Inferior parietal cortex (tissue), 1 donor: ENCODE measurements at regions not wholly inside any gene's neighbourhood (a gene's known extent, or its start where the extent isn't known, plus 50 kb on each side); places are given as distances from the start of the nearest gene placed in this dataset.

Experiments
- DNase-seq: peaks from one replicate; pipeline ENCODE4 v3.0.0-alpha.2; 2016; ENCODE audit errors: extremely low spot score

DNA sequence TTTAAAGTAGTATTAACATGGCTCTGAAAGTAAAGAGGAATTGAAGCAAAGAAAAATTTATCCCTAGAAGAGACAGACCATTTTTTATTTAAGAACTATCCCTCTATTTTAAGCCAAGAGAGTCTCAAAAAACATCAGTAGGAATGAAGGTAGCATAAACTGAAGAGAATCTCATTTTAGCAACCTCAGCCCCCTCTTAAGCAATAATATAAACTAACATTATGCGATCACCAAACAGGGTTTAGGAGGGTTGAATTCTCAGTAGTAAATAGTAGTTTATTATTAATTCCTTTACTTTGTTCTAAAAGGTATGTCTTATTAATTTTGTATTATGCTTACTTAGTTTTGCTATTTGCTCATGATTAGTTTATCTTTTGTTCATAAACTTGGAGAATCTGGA lies 287.4 kb downstream of the CDK5RAP2 start:
- DNase-seq = no peak

- DNase-seq = no peak
Observed at GRCh38 chr9:120291050-120291449, 288.9 kb downstream of the CDK5RAP2 start.

- peak; percentile 28 for DNase-seq
Observed at GRCh38 chr9:120289990-120290975, 289.7 kb downstream of the CDK5RAP2 start.

GRCh38 chr9:120289098-120289497 lies 290.9 kb downstream of the CDK5RAP2 start:
- DNase-seq = no peak

GRCh38 chr9:120286530-120286929 lies 293.4 kb downstream of the CDK5RAP2 start:
- DNase-seq = no peak

- no peak for DNase-seq
Observed at GRCh38 chr9:120284821-120285220, 295.1 kb downstream of the CDK5RAP2 start.

GRCh38 chr9:120281665-120282064 lies 298.3 kb downstream of the CDK5RAP2 start:
- no peak for DNase-seq

DNA sequence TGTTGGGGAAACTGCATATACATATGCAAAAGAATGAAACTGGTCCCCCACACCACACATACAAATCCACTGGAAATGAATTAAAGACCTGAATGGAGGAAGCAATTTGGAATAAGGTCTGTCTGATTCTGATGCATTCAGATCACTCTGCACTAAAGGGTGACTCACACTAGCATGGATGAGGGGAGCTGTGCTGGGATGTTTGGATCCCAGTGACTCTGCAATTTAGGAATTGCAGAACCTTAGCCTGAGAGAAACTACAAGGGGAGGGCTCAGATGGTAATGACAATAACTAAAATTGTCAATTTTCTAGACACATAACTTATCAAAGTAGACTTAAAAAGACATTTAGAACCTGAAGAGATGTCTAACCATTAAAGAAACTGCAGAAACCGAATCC lies 312.0 kb downstream of the CDK5RAP2 start:
- no peak for DNase-seq

- DNase-seq = no peak
Observed at GRCh38 chr9:120265791-120266190, 314.2 kb downstream of the CDK5RAP2 start.

- DNase-seq = no peak
Observed at GRCh38 chr9:120264528-120264927, 315.4 kb downstream of the CDK5RAP2 start.

DNA sequence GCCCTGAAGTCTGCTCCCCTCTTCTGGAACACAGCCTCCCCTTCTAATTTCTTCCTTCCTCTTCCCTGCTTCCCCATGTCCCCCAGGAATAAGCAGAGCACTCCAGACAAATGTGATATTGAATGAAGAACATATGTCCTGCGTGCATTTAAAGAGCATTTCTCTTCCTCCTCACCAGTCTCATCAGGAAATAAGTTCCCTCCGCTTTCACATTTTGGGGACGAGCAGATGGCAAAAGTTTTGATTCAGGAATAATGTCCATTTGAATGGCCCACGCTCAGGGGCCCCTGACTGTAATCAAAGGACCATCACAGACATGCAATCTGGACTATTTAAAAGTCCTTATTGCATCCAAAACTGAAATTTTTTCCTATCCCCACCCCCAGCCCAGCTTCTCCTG lies 316.1 kb downstream of the CDK5RAP2 start:
- DNase-seq = no peak

DNA sequence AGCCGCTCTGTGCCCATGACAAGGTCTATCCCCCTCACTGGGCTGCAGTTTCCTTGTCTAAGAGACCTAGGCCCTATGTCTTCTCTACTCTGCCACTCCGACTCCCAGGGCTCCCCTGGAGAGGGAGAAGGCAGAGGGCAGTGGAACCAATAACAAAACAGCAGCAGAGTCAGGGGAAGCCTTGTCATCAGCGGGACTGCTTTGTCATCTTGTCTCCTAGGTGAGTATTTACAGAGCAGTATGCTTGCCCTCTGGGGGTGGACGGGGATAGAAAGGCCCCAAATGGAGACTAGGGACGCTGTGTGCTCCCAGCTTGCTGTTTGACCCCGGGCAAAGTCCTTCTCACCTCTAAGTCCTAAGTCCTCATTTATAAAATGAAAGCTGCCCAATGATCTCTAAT lies 318.5 kb downstream of the CDK5RAP2 start:
- no peak for DNase-seq

DNA sequence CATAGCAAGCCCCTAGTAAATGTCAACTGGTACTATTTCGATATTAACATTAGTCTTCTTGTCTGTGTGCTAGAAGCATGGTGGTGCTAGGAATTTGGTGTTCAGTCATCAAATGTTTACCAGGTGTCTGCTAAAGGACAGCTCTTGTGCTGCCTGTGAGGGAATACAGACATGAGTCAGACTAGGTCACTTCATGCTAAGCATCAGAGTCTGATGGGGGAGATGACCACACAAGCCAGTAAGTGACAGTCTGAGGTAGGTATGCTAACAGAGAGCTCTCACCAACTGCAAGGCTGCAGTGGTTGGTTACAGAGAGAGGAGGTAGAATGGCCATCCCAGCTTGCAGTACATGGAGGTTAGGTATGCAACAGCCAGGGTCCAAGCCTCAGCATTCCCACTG lies 320.9 kb downstream of the CDK5RAP2 start:
- DNase-seq = no peak

GRCh38 chr9:120258096-120258495 lies 321.9 kb downstream of the CDK5RAP2 start:
- no peak for DNase-seq

DNA sequence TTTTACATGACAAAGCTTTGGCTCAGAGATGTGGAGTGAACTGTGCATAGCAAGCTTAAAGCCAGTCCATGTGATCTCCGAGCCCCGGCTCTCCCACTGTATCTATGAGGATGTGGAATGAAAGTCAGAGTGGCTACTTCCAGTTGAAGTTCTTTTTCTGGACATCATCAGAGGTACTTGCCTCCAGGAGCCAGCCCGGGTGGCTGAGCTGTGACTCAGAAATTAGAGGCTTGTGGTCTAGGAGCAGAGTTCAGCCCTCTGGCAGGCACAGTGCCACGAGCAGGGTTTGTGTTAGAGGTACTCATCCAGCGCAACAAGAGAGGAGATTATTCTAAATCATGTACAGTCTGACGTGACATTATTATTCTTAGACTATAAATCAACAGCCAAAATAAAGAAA lies 322.5 kb downstream of the CDK5RAP2 start:
- DNase-seq = no peak

- no peak for DNase-seq
Observed at GRCh38 chr9:120256146-120256545, 323.8 kb downstream of the CDK5RAP2 start.

DNA sequence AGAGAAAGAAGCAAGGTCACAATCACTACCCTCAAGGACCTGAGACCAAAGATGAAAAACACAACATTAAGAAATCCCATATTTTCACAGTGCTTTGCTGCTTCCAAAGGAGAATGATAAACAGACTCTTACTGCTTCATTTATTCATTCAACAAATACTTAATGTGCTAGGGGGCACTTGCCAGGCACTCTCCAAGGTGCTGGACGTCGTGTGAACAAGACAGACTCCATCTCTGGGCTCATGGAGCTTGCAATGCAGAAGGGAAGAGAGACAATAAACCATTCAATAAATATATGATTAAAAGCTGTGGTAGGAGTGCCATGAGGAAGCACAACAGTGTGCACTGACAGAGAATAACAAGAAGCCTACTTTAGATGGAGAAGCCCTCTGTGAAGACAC lies 327.7 kb downstream of the CDK5RAP2 start:
- no peak for DNase-seq

DNA sequence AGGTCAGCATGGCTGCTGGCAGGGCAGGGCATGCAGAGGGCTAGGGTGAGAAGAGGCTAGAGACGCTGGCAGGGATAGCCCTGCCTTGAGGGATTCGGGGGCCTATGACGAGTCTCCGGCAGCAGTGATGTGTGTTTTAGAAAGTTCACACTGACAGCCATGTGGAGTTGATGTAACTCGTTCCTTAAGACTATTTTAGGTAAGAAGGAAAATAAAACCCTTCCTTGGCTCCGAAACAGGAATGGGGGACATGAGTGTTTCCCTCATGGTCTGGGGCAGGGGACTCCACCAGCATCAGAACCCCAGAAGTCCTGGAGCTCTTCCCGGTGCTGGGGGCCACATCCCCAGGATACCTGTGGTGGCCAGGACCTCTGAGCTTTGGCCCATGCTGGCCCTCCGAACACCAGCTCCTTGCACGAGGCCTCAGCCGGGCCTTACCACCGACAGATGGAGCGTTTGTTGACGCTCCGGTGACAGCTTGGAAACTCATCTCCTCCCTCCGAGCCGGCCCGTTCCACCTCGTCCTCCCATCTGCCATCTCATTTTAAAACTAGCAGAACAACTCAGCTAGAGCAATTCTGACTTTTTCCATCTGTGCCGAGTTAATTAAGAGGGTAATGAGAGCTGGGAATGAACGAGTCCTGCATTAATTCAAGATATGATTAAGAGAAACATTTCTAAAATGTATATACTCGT lies 337.7 kb downstream of the CDK5RAP2 start:
- no peak for DNase-seq

DNA sequence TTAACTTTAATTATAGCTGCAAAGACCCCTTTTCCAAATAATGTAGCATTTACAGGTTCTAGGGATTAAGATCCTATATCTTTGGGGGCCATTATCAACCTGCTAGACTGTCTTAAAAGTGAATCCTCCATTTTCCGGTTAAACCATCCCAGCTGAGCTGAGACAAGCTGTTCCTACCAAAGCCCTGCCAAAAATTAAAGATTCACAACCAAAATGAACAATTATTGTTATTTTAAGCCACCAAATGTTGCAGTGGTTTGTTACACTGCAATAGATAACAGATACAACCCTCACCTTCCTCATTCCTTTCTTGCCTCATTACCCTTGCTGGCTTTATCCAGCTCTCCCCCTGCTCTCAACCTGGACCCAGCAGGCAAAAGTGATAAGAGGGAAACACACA lies 343.4 kb downstream of the CDK5RAP2 start:
- DNase-seq = no peak

- DNase-seq = no peak
Observed at GRCh38 chr9:120235081-120235480, 344.9 kb downstream of the CDK5RAP2 start.

DNA sequence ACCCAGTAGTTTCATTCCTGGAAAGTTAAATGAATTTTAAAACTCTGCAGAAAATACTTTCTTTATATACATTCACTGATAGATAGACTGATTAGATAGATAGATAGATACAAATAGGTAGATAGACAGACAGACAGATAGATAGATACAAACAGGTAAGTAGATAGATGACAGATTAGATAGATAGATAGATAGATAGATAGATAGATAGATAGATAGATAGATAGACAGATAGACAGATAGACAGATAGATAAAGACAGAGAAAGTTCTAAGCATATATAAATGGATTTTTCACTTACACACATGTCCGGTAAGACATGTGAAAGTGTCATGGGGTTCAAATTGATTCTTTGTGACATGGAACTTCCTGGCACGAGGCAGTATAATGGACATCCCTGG lies 349.7 kb downstream of the CDK5RAP2 start:
- no peak for DNase-seq

GRCh38 chr9:120221844-120222243 lies 358.1 kb downstream of the CDK5RAP2 start:
- no peak for DNase-seq

- DNase-seq = no peak
Observed at GRCh38 chr9:120214332-120214731, 365.6 kb downstream of the CDK5RAP2 start.
